Panc1 (cell line): ENCODE measurements at regions not wholly inside any gene's neighbourhood (a gene's known extent, or its start where the extent isn't known, plus 50 kb on each side); places are given as distances from the start of the nearest gene placed in this dataset.

Source experiments
- ATAC-seq: fragments of 200-7000 bp; cut with Tn5 transposase; 2 replicates; pipeline ENCODE4 v1.9.1; 2020; ENCODE audit warnings: mild to moderate bottlenecking, moderate library complexity
- BruUV-seq: library from RNA; stranded (reverse); fragments of 400-500 nt; replicated peaks from 2 replicates; lab custom pipeline; 2021; lab: Mats Ljungman, UMichigan
- CTCF ChIA-PET: fragments of 300-600 bp; sonication (Branson Sonifier 250); formaldehyde crosslinking; loops from one replicate; lab custom pipeline; 2022; ENCODE audit warnings: antibody characterized with exemption; lab: Charles Lee
- POLR2A ChIA-PET: fragments of 300-600 bp; sonication (Branson Sonifier 250); formaldehyde crosslinking; loops from one replicate; lab custom pipeline; 2022; ENCODE audit warnings: antibody characterized with exemption; lab: Charles Lee
- DNase-seq: peaks from one replicate; pipeline ENCODE4 v3.0.0-alpha.2; 2010; ENCODE audit warnings: low read depth, low spot score
- H3K27ac ChIP-seq: 2 replicates; pipeline ENCODE4 v1.5.1; 2011; ENCODE audit warnings: mild to moderate bottlenecking, low read length, inconsistent platforms
- H3K27me3 ChIP-seq: fragments of 200-500 bp; sonication (Bioruptor generic); 2 replicates; pipeline ENCODE4 v1.6.0; 2014; ENCODE audit warnings: low read length, inconsistent platforms; ENCODE audit not compliant: control insufficient read depth, insufficient read depth
- H3K36me3 ChIP-seq: fragments of 200-500 bp; sonication (Bioruptor generic); 2 replicates; pipeline ENCODE4 v1.5.1; 2014; ENCODE audit warnings: inconsistent platforms, mild to moderate bottlenecking, low read length, moderate library complexity; ENCODE audit not compliant: control insufficient read depth, insufficient read depth
- H3K4me1 ChIP-seq: 2 replicates; pipeline ENCODE4 v1.5.1; 2011; ENCODE audit warnings: inconsistent platforms, mild to moderate bottlenecking, low read length, moderate library complexity; ENCODE audit not compliant: control insufficient read depth, insufficient read depth
- H3K4me3 ChIP-seq, 2 experiments: 2 replicates each; pipeline ENCODE4 v1.5.1; 2011 to 2012; ENCODE audit warnings: low read depth in 2 of 2, low read length in 2 of 2, mild to moderate bottlenecking in 2 of 2, inconsistent platforms in 1 of 2, moderate library complexity in 1 of 2
- H3K9me3 ChIP-seq: fragments of 200-500 bp; sonication (Bioruptor generic); 2 replicates; pipeline ENCODE4 v1.5.1; 2014; ENCODE audit warnings: low read depth, mild to moderate bottlenecking, inconsistent platforms, low read length, moderate library complexity; ENCODE audit not compliant: control insufficient read depth, insufficient read depth
- POLR2AphosphoS5 ChIP-seq: IDR thresholded peaks from 2 replicates; pipeline ENCODE4 v1.6.1; 2012; ENCODE audit warnings: mild to moderate bottlenecking, low read depth, low read length, moderate library complexity
- SIN3A ChIP-seq: IDR thresholded peaks from 2 replicates; pipeline ENCODE4 v1.6.1; 2012; ENCODE audit warnings: low read depth, mild to moderate bottlenecking, low read length, moderate library complexity, borderline replicate concordance; ENCODE audit not compliant: insufficient read depth
- TCF7L2 ChIP-seq: IDR thresholded peaks from 2 replicates; pipeline ENCODE4 v1.6.1; 2011; ENCODE audit warnings: mild to moderate bottlenecking, low read depth, low read length, inconsistent platforms
- in situ Hi-C: cut with HindIII; loops from 2 replicates; pipeline ENCODE4 v1.10.0; 2016; ENCODE audit warnings: low sequenced_read_pairs, low pct_unique_long_range_greater_than_20kb
- intact Hi-C: fragments of 100-400 bp; cut with micrococcal nuclease; formaldehyde crosslinking; loops from one replicate; pipeline ENCODE4 v1.10.0; 2022; ENCODE audit not compliant: unreplicated experiment
- TF ChIP-seq, protein P1 (sequence below), 2 experiments: IDR thresholded peaks; 2 replicates each; pipeline ENCODE4 v1.6.1; 2011 to 2012; ENCODE audit warnings: low read depth in 2 of 2, control low read depth in 1 of 2, low read length in 1 of 2, mild to moderate bottlenecking in 1 of 2, moderate library complexity in 1 of 2; ENCODE audit not compliant: insufficient read depth in 1 of 2
- TF ChIP-seq, protein P2 (sequence below): fragments of 450-650 bp; IDR thresholded peaks from 2 replicates; pipeline ENCODE4 v1.5.1; 2017; ENCODE audit warnings: mild to moderate bottlenecking

DNA sequence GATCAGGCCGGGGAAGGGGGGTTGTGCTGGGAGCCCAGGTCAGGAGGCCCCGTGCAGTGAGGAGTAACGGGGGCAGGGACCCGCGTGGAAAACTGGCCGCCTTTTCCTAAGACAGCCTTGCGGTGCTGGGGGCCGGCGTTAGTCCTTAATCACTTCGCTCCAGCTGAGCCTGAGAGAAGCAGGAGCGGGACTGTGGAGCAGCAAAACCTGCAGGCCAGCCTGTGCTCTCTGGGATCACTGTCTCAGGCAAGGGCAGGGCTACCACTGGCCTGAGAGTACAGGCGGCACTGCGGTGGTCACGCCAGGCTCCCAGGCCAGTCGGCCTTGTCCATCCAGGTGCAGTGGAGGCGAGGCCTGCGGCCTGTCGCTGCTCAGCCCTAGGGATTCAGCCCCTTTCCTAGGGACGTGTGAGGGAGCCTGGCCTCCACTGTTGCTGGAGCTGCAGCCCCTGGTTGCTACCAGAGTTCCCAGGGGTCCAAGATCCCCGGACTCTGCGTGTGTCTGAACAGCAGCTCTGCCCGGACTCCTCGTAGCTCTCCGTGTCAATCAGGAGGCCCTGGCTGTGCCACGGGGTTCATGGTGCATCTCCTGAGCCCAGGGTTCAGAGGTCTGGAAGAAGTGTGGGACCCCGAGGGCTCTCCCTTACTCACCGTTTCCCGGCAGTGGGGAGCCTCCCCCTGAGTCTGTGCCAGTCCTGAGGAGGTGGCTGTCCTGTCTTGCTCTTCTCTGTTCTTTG is 2141.7 kb upstream of the TENM3 start:
- BruUV-seq = no TSS peak
- DNase-seq = no peak
- ATAC-seq = no peak
- no peak overlapping the region for H3K27ac ChIP-seq
- H3K9me3 ChIP-seq = no peaks in the 10 kb centered on the region
- H3K4me3 ChIP-seq = no peak overlapping the region
- H3K4me1 ChIP-seq = no peaks in the 10 kb centered on the region
- TF ChIP-seq, protein P1, sequence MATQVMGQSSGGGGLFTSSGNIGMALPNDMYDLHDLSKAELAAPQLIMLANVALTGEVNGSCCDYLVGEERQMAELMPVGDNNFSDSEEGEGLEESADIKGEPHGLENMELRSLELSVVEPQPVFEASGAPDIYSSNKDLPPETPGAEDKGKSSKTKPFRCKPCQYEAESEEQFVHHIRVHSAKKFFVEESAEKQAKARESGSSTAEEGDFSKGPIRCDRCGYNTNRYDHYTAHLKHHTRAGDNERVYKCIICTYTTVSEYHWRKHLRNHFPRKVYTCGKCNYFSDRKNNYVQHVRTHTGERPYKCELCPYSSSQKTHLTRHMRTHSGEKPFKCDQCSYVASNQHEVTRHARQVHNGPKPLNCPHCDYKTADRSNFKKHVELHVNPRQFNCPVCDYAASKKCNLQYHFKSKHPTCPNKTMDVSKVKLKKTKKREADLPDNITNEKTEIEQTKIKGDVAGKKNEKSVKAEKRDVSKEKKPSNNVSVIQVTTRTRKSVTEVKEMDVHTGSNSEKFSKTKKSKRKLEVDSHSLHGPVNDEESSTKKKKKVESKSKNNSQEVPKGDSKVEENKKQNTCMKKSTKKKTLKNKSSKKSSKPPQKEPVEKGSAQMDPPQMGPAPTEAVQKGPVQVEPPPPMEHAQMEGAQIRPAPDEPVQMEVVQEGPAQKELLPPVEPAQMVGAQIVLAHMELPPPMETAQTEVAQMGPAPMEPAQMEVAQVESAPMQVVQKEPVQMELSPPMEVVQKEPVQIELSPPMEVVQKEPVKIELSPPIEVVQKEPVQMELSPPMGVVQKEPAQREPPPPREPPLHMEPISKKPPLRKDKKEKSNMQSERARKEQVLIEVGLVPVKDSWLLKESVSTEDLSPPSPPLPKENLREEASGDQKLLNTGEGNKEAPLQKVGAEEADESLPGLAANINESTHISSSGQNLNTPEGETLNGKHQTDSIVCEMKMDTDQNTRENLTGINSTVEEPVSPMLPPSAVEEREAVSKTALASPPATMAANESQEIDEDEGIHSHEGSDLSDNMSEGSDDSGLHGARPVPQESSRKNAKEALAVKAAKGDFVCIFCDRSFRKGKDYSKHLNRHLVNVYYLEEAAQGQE (IDR thresholded peaks at IDR 0.05; ENCODE audit: insufficient read depth in 1 of 2, low read depth in 2 of 2, low read length in 1 of 2) = no peak
- TF ChIP-seq SIN3A (no peak), POLR2AphosphoS5 (no peak), TCF7L2 (no peak)
- TF ChIP-seq, protein P2, sequence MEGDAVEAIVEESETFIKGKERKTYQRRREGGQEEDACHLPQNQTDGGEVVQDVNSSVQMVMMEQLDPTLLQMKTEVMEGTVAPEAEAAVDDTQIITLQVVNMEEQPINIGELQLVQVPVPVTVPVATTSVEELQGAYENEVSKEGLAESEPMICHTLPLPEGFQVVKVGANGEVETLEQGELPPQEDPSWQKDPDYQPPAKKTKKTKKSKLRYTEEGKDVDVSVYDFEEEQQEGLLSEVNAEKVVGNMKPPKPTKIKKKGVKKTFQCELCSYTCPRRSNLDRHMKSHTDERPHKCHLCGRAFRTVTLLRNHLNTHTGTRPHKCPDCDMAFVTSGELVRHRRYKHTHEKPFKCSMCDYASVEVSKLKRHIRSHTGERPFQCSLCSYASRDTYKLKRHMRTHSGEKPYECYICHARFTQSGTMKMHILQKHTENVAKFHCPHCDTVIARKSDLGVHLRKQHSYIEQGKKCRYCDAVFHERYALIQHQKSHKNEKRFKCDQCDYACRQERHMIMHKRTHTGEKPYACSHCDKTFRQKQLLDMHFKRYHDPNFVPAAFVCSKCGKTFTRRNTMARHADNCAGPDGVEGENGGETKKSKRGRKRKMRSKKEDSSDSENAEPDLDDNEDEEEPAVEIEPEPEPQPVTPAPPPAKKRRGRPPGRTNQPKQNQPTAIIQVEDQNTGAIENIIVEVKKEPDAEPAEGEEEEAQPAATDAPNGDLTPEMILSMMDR = no peak
- H3K36me3 ChIP-seq = no peaks in the 10 kb centered on the region
- POLR2A ChIA-PET = no interaction called here
- in situ Hi-C loops (no loop called here), intact Hi-C loops (no loop called here)
- no peaks in the 10 kb centered on the region for H3K27me3 ChIP-seq
- CTCF ChIA-PET = no interaction called here

DNA sequence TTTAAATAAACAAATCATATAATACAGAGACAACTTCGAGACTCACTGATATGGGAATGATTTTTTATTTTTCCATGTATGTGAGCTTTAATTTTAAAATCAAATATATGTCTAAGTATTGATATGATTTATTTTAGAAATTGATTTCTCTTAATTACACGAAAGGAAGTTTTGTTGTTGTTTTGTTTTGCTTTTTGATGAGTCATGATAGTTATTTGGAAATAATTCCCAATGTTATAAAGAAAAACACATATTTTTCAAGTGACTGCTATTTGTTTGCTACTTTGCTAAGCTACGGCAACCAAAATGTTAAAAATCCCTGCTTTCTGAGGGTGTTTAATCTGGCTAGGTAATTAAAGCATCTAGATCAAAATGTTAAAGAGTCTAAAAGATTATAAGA is 2139.4 kb upstream of the TENM3 start:
- Histone ChIP-seq H3K27ac (no peak overlapping the region), H3K4me3 (no peak overlapping the region), H3K27me3 (no peaks in the 10 kb centered on the region), H3K9me3 (no peaks in the 10 kb centered on the region), H3K4me1 (no peaks in the 10 kb centered on the region), H3K36me3 (no peaks in the 10 kb centered on the region)
- no peak for ATAC-seq
- intact Hi-C loops (no loop called here), in situ Hi-C loops (no loop called here)
- no TSS peak for BruUV-seq
- ChIA-PET CTCF (no interaction called here), POLR2A (no interaction called here)
- TF ChIP-seq, protein P1 (IDR thresholded peaks at IDR 0.05; ENCODE audit: insufficient read depth in 1 of 2, low read depth in 2 of 2, low read length in 1 of 2) = no peak
- TF ChIP-seq, protein P2 = no peak
- TF ChIP-seq POLR2AphosphoS5 = no peak
- TF ChIP-seq TCF7L2 = no peak
- no peak for TF ChIP-seq SIN3A
- no peak for DNase-seq
